Calu3 (cell line): ENCODE measurements at regions not wholly inside any gene's neighbourhood (a gene's known extent, or its start where the extent isn't known, plus 50 kb on each side); places are given as distances from the start of the nearest gene placed in this dataset.

ENCODE experiments used
- BruUV-seq: library from RNA; stranded (reverse); fragments of 400-500 nt; replicated peaks from 2 replicates; lab custom pipeline; 2021; lab: Mats Ljungman, UMichigan
- CTCF ChIA-PET: fragments of 300-600 bp; sonication (Branson Sonifier 250); formaldehyde crosslinking; loops from one replicate; lab custom pipeline; 2022; ENCODE audit warnings: antibody characterized with exemption; lab: Charles Lee
- DNase-seq: peaks from one replicate; pipeline ENCODE4 v3.0.0; 2022
- H3K27ac Mint-ChIP-seq: one replicate; pipeline ENCODE4 v1.8.0; 2022; ENCODE audit warnings: mixed read lengths; ENCODE audit not compliant: unreplicated experiment
- H3K27me3 Mint-ChIP-seq: one replicate; pipeline ENCODE4 v1.8.0; 2022; ENCODE audit warnings: mixed read lengths; ENCODE audit not compliant: unreplicated experiment
- H3K36me3 Mint-ChIP-seq: one replicate; pipeline ENCODE4 v1.8.0; 2022; ENCODE audit warnings: mild to moderate bottlenecking, moderate library complexity, mixed read lengths; ENCODE audit not compliant: insufficient read depth, unreplicated experiment
- H3K4me1 Mint-ChIP-seq: one replicate; pipeline ENCODE4 v1.8.0; 2022; ENCODE audit warnings: mild to moderate bottlenecking, low read depth, mixed read lengths; ENCODE audit not compliant: unreplicated experiment
- H3K4me3 Mint-ChIP-seq: one replicate; pipeline ENCODE4 v1.8.0; 2022; ENCODE audit warnings: mild to moderate bottlenecking, low read depth, moderate library complexity, mixed read lengths; ENCODE audit not compliant: unreplicated experiment
- H3K9me3 Mint-ChIP-seq: one replicate; pipeline ENCODE4 v1.8.0; 2022; ENCODE audit warnings: low read depth, mixed read lengths; ENCODE audit not compliant: unreplicated experiment
- CTCF ChIP-seq: fragments of 200-600 bp; IDR thresholded peaks from one replicate; pipeline ENCODE4 v1.8.0; 2022; ENCODE audit warnings: antibody characterized with exemption; ENCODE audit not compliant: unreplicated experiment
- intact Hi-C: fragments of 100-400 bp; cut with micrococcal nuclease; formaldehyde crosslinking; loops from one replicate; pipeline ENCODE4 v1.10.0; 2022; ENCODE audit not compliant: unreplicated experiment

- Mint-ChIP-seq H3K4me3 (no peak overlapping the region), H3K9me3 (peaks cover 7% of the 10 kb centered on the region), H3K27me3 (no peaks in the 10 kb centered on the region), H3K36me3 (no peaks in the 10 kb centered on the region), H3K4me1 (no peaks in the 10 kb centered on the region), H3K27ac (no peak overlapping the region)
- DNase-seq: no peak
- no TSS peak for BruUV-seq
- TF ChIP-seq CTCF: no peak
- intact Hi-C loops: no loop called here
- CTCF ChIA-PET: no interaction called here
Measured at GRCh38 chr1:71200503-71200902, 119.7 kb upstream of the ZRANB2 start.

GRCh38 chr1:71196685-71197084, 115.8 kb upstream of the ZRANB2 start:
- H3K4me1 Mint-ChIP-seq: no peaks in the 10 kb centered on the region
- intact Hi-C loops: loop anchor here (2.0 to 5.0 kb wide), 2 partner anchors 326 to 840 kb away; no protein-coding TSS in a partner anchor
- no peak for TF ChIP-seq CTCF
- CTCF ChIA-PET: no interaction called here
- DNase-seq: no peak
- no peak overlapping the region for H3K27ac Mint-ChIP-seq
- no peak overlapping the region for H3K4me3 Mint-ChIP-seq
- no peaks in the 10 kb centered on the region for H3K36me3 Mint-ChIP-seq
- BruUV-seq: no TSS peak
- no peaks in the 10 kb centered on the region for H3K27me3 Mint-ChIP-seq
- peaks cover 8% of the 10 kb centered on the region for H3K9me3 Mint-ChIP-seq

- Mint-ChIP-seq H3K4me1 (no peaks in the 10 kb centered on the region), H3K27ac (no peak overlapping the region), H3K36me3 (no peaks in the 10 kb centered on the region), H3K27me3 (no peaks in the 10 kb centered on the region), H3K4me3 (no peak overlapping the region), H3K9me3 (peaks cover 13% of the 10 kb centered on the region)
- BruUV-seq: no TSS peak
- no peak for DNase-seq
- no peak for TF ChIP-seq CTCF
- intact Hi-C loops: no loop called here
- CTCF ChIA-PET: no interaction called here
Measured at GRCh38 chr1:71193153-71193552, 112.3 kb upstream of the ZRANB2 start.

- Mint-ChIP-seq H3K27ac (no peak overlapping the region), H3K4me3 (no peak overlapping the region), H3K36me3 (no peaks in the 10 kb centered on the region), H3K27me3 (no peaks in the 10 kb centered on the region), H3K9me3 (peaks cover 14% of the 10 kb centered on the region), H3K4me1 (no peaks in the 10 kb centered on the region)
- no peak for TF ChIP-seq CTCF
- DNase-seq: no peak
- CTCF ChIA-PET: no interaction called here
- intact Hi-C loops: no loop called here
- no TSS peak for BruUV-seq
Measured at GRCh38 chr1:71191520-71191919, 110.7 kb upstream of the ZRANB2 start.
